ENCODE measurements at regions not wholly inside any gene's neighbourhood (a gene's known extent, or its start where the extent isn't known, plus 50 kb on each side); places are given as distances from the start of the nearest gene placed in this dataset.

DNA sequence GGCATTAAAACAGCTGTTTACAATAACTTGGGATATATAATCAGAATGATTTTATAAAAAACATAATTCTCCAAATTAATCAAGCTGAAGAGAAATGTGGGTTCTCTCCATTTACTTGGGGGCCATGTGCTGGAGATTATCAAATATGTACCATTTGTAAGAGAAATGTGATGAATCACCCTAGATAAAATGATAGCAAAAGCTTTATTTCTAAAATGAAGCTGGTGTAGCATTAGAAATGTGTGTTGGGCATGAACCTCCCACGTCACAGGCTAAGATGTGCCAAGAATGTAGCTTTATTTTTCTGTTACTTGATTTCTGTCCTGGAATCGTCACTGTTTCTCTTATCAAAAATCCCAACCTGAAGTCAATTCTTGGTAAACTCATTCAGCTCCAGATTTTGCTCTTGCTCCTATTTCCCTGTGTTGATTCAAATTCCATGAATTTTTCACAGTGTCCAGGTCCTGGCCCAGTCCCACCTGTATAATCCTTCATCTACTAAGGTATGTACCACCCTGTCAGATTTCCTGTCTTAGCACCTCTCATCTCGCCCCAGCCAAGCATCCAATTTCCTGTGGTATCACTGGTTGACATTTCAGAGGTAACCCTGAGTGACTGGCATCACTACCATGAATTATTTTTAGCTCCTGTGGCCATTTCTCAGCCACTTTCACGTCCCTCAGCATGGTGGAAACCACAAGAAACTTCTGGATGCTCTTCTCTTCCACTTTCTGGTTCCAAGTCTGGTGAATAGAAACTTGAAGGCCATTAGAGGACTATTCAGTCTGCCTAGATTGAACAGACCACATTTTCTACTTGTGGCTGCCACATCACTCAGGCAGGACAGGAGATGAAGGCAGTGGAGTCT lies 103.6 kb upstream of the FLRT2 start:
- Histone ChIP-seq H3K4me3 (ENCODE audit: low read depth, low read length) (no peak overlapping the region), H3K36me3 (ENCODE audit: control insufficient read depth, insufficient read depth, low read length) (no peaks in the 10 kb centered on the region), H3K27me3 (replicated peaks; ENCODE audit: control insufficient read depth, insufficient read depth, low read length) (no peaks in the 10 kb centered on the region), H3K4me1 (no peaks in the 10 kb centered on the region), H3K9me3 (0 out of 2 replicates have a peak, but pooled peaks cover 11% of the 10 kb centered on the region)
- Mint-ChIP-seq H3K4me1 (ENCODE audit: low read depth, unreplicated experiment) (no peaks in the 10 kb centered on the region), H3K27me3 (ENCODE audit: insufficient read depth, unreplicated experiment) (no peaks in the 10 kb centered on the region), H3K4me3 (ENCODE audit: unreplicated experiment) (no peak overlapping the region), H3K27ac (ENCODE audit: unreplicated experiment) (no peak overlapping the region), H3K9me3 (ENCODE audit: unreplicated experiment) (no peaks in the 10 kb centered on the region), H3K36me3 (ENCODE audit: insufficient read depth, unreplicated experiment) (no peaks in the 10 kb centered on the region)
- CTCF ChIA-PET = no interaction called here
- DNase-seq = no peak
- POLR2A ChIA-PET = no interaction called here
- BruUV-seq (replicated peaks) = no TSS peak
- TF ChIP-seq, protein P1, sequence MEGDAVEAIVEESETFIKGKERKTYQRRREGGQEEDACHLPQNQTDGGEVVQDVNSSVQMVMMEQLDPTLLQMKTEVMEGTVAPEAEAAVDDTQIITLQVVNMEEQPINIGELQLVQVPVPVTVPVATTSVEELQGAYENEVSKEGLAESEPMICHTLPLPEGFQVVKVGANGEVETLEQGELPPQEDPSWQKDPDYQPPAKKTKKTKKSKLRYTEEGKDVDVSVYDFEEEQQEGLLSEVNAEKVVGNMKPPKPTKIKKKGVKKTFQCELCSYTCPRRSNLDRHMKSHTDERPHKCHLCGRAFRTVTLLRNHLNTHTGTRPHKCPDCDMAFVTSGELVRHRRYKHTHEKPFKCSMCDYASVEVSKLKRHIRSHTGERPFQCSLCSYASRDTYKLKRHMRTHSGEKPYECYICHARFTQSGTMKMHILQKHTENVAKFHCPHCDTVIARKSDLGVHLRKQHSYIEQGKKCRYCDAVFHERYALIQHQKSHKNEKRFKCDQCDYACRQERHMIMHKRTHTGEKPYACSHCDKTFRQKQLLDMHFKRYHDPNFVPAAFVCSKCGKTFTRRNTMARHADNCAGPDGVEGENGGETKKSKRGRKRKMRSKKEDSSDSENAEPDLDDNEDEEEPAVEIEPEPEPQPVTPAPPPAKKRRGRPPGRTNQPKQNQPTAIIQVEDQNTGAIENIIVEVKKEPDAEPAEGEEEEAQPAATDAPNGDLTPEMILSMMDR (IDR thresholded peaks at IDR 0.05; ENCODE audit: insufficient read depth in 1 of 2, low read depth in 1 of 2, low read length in 1 of 2, severe bottlenecking in 1 of 2, unreplicated experiment in 1 of 2) = no peak
- intact Hi-C loops (cut with micrococcal nuclease; ENCODE audit: unreplicated experiment) = no loop called here

GRCh38 chr14:85428926-85429325 lies 101.0 kb upstream of the FLRT2 start:
- intact Hi-C loops (cut with micrococcal nuclease; ENCODE audit: unreplicated experiment) = no loop called here
- Histone ChIP-seq H3K4me3 (ENCODE audit: low read depth, low read length) (no peak overlapping the region), H3K27me3 (replicated peaks; ENCODE audit: control insufficient read depth, insufficient read depth, low read length) (no peaks in the 10 kb centered on the region), H3K36me3 (ENCODE audit: control insufficient read depth, insufficient read depth, low read length) (no peaks in the 10 kb centered on the region), H3K4me1 (no peaks in the 10 kb centered on the region), H3K9me3 (0 out of 2 replicates have a peak, but pooled peaks cover 11% of the 10 kb centered on the region)
- DNase-seq = no peak
- TF ChIP-seq, protein P1 (IDR thresholded peaks at IDR 0.05; ENCODE audit: insufficient read depth in 1 of 2, low read depth in 1 of 2, low read length in 1 of 2, severe bottlenecking in 1 of 2, unreplicated experiment in 1 of 2) = no peak
- Mint-ChIP-seq H3K36me3 (ENCODE audit: insufficient read depth, unreplicated experiment) (no peaks in the 10 kb centered on the region), H3K4me1 (ENCODE audit: low read depth, unreplicated experiment) (no peaks in the 10 kb centered on the region), H3K27me3 (ENCODE audit: insufficient read depth, unreplicated experiment) (no peaks in the 10 kb centered on the region), H3K4me3 (ENCODE audit: unreplicated experiment) (no peak overlapping the region), H3K9me3 (ENCODE audit: unreplicated experiment) (no peaks in the 10 kb centered on the region), H3K27ac (ENCODE audit: unreplicated experiment) (no peak overlapping the region)
- ChIA-PET POLR2A (no interaction called here), CTCF (no interaction called here)
- no TSS peak for BruUV-seq (replicated peaks)

GRCh38 chr14:85437148-85437547 lies 92.8 kb upstream of the FLRT2 start:
- no peak overlapping the region for H3K4me3 Mint-ChIP-seq (ENCODE audit: unreplicated experiment)
- no TSS peak for BruUV-seq (replicated peaks)
- CTCF ChIA-PET = no interaction called here
- H3K27me3 Mint-ChIP-seq (ENCODE audit: insufficient read depth, unreplicated experiment) = no peaks in the 10 kb centered on the region
- no peaks in the 10 kb centered on the region for H3K36me3 Mint-ChIP-seq (ENCODE audit: insufficient read depth, unreplicated experiment)
- no peak overlapping the region for H3K27ac Mint-ChIP-seq (ENCODE audit: unreplicated experiment)
- Histone ChIP-seq H3K4me1 (peaks cover 23% of the 10 kb centered on the region), H3K4me3 (ENCODE audit: low read depth, low read length) (no peak overlapping the region), H3K36me3 (ENCODE audit: control insufficient read depth, insufficient read depth, low read length) (no peaks in the 10 kb centered on the region), H3K27me3 (replicated peaks; ENCODE audit: control insufficient read depth, insufficient read depth, low read length) (no peaks in the 10 kb centered on the region), H3K9me3 (0 out of 2 replicates have a peak, but pooled peaks cover 4% of the 10 kb centered on the region)
- POLR2A ChIA-PET = no interaction called here
- intact Hi-C loops (cut with micrococcal nuclease; ENCODE audit: unreplicated experiment) = no loop called here
- TF ChIP-seq, protein P1 (IDR thresholded peaks at IDR 0.05; ENCODE audit: insufficient read depth in 1 of 2, low read depth in 1 of 2, low read length in 1 of 2, severe bottlenecking in 1 of 2, unreplicated experiment in 1 of 2) = no peak
- peak in 1 of 2 experiments; percentile 10 for DNase-seq
- no peaks in the 10 kb centered on the region for H3K9me3 Mint-ChIP-seq (ENCODE audit: unreplicated experiment)
- H3K4me1 Mint-ChIP-seq (ENCODE audit: low read depth, unreplicated experiment) = no peaks in the 10 kb centered on the region

Data from Caco-2 (cell line).